SJCRH30 (cell line): ENCODE measurements at regions not wholly inside any gene's neighbourhood (a gene's known extent, or its start where the extent isn't known, plus 50 kb on each side); places are given as distances from the start of the nearest gene placed in this dataset.

Experiments
- DNase-seq, 2 experiments: peaks; one replicate each; pipeline ENCODE4 v3.0.0-alpha.2; 2015 to 2020
- H3K27ac ChIP-seq: fragments of 250-450 bp; sonication (Bioruptor Pico); 2 replicates; pipeline ENCODE4 v1.5.1; 2020; ENCODE audit warnings: mild to moderate bottlenecking, moderate library complexity
- H3K27me3 ChIP-seq: fragments of 250-450 bp; sonication (Bioruptor Pico); 2 replicates; pipeline ENCODE4 v1.5.1; 2020; ENCODE audit warnings: mild to moderate bottlenecking, moderate library complexity
- H3K36me3 ChIP-seq: fragments of 250-450 bp; sonication (Bioruptor Pico); 2 replicates; pipeline ENCODE4 v1.5.1; 2020; ENCODE audit warnings: mild to moderate bottlenecking, moderate library complexity
- H3K4me1 ChIP-seq: fragments of 250-450 bp; sonication (Bioruptor Pico); 2 replicates; pipeline ENCODE4 v1.5.1; 2020; ENCODE audit warnings: mild to moderate bottlenecking, moderate library complexity
- H3K4me3 ChIP-seq: fragments of 250-450 bp; sonication (Bioruptor Pico); 2 replicates; pipeline ENCODE4 v1.5.1; 2020; ENCODE audit warnings: mild to moderate bottlenecking, moderate library complexity
- H3K9me3 ChIP-seq: fragments of 250-450 bp; sonication (Bioruptor Pico); replicated peaks from 2 replicates; pipeline ENCODE4 v1.5.1; 2020; ENCODE audit warnings: mild to moderate bottlenecking, moderate library complexity

- no peak overlapping the region for H3K27ac ChIP-seq
- no peaks in the 10 kb centered on the region for H3K36me3 ChIP-seq
- H3K27me3 ChIP-seq, result peaks cover 2% of the 10 kb centered on the region; the same call in 1 of the 2 replicates
- H3K9me3 ChIP-seq, result 0 out of 2 replicates have a peak, but pooled peaks cover 5% of the 10 kb centered on the region
- H3K4me3 ChIP-seq, result no peak overlapping the region
- no peaks in the 10 kb centered on the region for H3K4me1 ChIP-seq
- DNase-seq, result no peak
Observed at GRCh38 chr9:93864032-93864431, 91.1 kb downstream of the BARX1 start.

DNA sequence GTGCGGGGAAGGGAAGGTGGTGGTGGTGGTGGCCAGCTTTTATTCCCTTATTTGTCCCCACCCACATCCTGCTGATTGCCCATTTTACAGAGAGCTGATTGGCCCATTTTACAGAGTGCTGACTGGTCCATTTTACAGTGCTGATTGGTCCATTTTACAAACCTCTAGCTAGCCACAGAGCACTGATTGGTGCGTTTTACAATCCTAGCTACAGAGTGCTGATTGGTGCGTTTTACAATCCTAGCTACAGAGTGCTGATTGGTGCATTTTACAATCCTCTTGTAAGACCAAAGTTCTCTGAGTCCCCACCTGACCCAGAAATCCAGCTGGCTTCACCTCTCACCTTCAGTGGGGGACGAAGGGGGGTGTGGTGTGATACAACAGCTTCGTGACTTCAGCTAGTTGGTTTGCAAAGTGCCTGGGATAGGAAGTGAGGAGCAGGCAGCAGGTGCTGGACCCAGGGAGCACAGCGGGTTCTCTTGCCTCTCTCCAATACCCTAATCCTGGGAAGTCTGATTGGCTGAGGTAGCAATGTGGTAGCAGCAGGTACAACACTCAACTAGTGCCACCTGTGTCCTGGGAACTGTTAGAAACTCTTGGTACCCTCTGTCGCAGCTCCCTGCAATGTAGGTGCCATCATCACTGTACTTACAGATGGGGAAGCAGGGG, 92.1 kb downstream of the BARX1 start:
- H3K27me3 ChIP-seq, result peaks cover 2% of the 10 kb centered on the region; the same call in 1 of the 2 replicates
- DNase-seq, result no peak
- H3K9me3 ChIP-seq, result 0 out of 2 replicates have a peak, but pooled peaks cover 3% of the 10 kb centered on the region
- no peak overlapping the region for H3K4me3 ChIP-seq
- H3K27ac ChIP-seq, result no peak overlapping the region
- no peaks in the 10 kb centered on the region for H3K4me1 ChIP-seq
- H3K36me3 ChIP-seq, result no peaks in the 10 kb centered on the region

DNA sequence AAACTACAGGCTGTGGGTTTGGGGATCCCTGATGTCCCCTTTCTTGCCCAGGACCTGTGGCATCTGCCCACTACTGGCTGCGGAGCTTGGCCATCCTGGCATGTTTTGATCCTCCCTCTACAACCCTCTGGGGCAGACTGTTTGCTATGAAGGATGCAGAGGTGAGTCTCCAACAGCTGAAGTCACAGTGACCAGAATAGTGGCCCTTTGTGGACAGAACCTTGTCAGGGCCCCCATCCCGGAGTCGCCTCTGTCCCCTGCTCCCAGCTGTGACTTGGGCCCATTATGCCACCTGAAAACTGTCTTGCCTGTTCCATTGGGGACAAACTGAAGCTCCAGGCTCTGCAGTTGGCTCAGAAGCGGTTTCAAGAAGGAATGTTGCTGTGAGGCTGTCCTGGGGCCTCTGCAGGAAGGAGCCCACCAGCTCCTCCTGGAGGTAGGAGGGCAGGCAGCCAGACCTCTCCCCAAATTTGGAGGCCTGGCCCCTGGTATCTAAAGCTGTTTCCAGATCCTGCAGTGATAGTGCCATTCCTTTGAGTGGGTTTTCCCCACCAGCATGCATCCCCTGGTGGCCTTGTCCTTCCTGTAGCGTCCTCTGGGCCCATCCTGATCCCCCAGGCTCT, 93.3 kb downstream of the BARX1 start:
- H3K36me3 ChIP-seq, result no peaks in the 10 kb centered on the region
- no peak for DNase-seq
- H3K4me1 ChIP-seq, result no peaks in the 10 kb centered on the region
- peaks cover 2% of the 10 kb centered on the region; the same call in 1 of the 2 replicates for H3K27me3 ChIP-seq
- H3K4me3 ChIP-seq, result no peak overlapping the region
- H3K27ac ChIP-seq, result no peak overlapping the region
- no peaks in the 10 kb centered on the region for H3K9me3 ChIP-seq

GRCh38 chr9:93860694-93861658, 94.2 kb downstream of the BARX1 start:
- Histone ChIP-seq H3K4me3 (no peak overlapping the region), H3K27me3 (peaks cover under 1% of the 10 kb centered on the region; the same call in 1 of the 2 replicates), H3K4me1 (no peaks in the 10 kb centered on the region), H3K9me3 (no peaks in the 10 kb centered on the region), H3K27ac (no peak overlapping the region), H3K36me3 (no peaks in the 10 kb centered on the region)
- no peak for DNase-seq

GRCh38 chr9:93859431-93860215, 95.5 kb downstream of the BARX1 start:
- H3K36me3 ChIP-seq, result no peaks in the 10 kb centered on the region
- no peak overlapping the region for H3K4me3 ChIP-seq
- no peaks in the 10 kb centered on the region for H3K4me1 ChIP-seq
- H3K27me3 ChIP-seq, result no peaks in the 10 kb centered on the region; the same call in 1 of the 2 replicates
- no peak for DNase-seq
- no peaks in the 10 kb centered on the region for H3K9me3 ChIP-seq
- H3K27ac ChIP-seq, result no peak overlapping the region

DNA sequence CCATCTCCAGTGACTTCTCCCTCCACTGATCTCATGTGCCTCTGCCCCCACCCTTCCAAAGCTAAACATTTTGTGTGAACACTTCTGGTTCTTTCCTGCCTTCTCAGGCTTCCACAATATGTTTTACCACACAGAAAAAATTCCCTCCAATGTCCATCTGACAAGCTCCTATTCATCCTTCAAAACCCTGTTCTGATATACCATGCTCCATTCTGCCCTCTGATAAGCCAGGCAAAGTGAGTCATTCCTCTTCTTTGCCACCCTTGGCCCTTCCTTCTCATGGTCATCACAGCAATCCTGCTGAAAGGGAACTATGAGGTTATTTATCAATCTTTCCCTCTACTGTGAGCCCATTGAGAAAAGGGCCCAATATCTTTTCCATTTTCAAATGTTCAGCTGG, 97.6 kb downstream of the BARX1 start:
- no peak for DNase-seq
- Histone ChIP-seq H3K4me3 (no peak overlapping the region), H3K4me1 (no peaks in the 10 kb centered on the region), H3K36me3 (no peaks in the 10 kb centered on the region), H3K27me3 (no peaks in the 10 kb centered on the region; the same call in 1 of the 2 replicates), H3K9me3 (no peaks in the 10 kb centered on the region), H3K27ac (no peak overlapping the region)

- H3K27ac ChIP-seq, result no peak overlapping the region
- no peak for DNase-seq
- no peaks in the 10 kb centered on the region for H3K27me3 ChIP-seq
- no peak overlapping the region for H3K4me3 ChIP-seq
- H3K4me1 ChIP-seq, result no peaks in the 10 kb centered on the region
- no peaks in the 10 kb centered on the region for H3K36me3 ChIP-seq
- H3K9me3 ChIP-seq, result no peaks in the 10 kb centered on the region
Observed at GRCh38 chr9:93852728-93853127, 102.4 kb downstream of the BARX1 start.

- Histone ChIP-seq H3K4me1 (no peaks in the 10 kb centered on the region), H3K27ac (no peak overlapping the region), H3K9me3 (no peaks in the 10 kb centered on the region), H3K4me3 (no peak overlapping the region), H3K36me3 (no peaks in the 10 kb centered on the region), H3K27me3 (no peaks in the 10 kb centered on the region)
- DNase-seq, result no peak
Observed at GRCh38 chr9:93846349-93846748, 108.8 kb downstream of the BARX1 start.

DNA sequence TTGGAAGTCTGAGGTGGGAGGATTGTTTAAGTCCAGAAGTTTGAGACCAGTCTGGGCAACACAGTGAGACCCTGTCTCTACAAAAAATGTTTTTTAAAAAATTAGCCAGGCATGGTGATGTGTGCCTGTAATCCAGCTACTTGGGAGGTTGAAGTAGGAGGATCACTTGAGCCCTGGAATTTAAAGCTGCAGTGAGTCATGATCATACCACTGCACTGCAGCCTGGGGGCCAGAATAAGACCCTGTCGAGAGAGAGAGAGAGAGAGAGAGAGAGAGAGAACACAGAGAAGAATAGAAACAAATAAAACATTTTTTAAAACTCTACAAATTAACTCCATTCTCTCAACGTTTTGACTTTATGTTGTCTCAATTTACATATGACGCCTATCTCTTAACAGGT, 111.8 kb downstream of the BARX1 start:
- no peak for DNase-seq
- H3K27ac ChIP-seq, result no peak overlapping the region
- no peak overlapping the region for H3K4me3 ChIP-seq
- H3K4me1 ChIP-seq, result no peaks in the 10 kb centered on the region
- H3K27me3 ChIP-seq, result no peaks in the 10 kb centered on the region
- H3K9me3 ChIP-seq, result no peaks in the 10 kb centered on the region
- no peaks in the 10 kb centered on the region; the same call in 1 of the 2 replicates for H3K36me3 ChIP-seq

DNA sequence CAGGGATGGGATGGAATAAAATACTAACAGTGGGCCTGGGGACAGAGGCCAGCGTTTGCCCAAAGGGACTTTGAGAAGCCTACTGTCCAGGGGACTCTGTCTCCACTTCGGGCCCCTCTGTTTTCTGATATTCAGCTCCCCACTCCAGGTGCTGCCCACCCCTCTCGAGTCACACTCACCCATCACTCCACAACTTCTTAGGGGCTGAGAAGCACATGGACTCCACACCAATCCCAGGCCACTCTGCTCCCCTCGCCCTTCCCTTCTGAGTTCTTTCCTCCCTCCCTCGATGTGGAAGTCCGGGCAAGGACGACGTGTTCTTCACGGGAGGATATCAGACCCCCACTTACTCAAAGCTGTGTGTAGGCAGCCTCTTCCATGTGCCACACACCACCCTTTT, 124.5 kb downstream of the BARX1 start:
- Histone ChIP-seq H3K27me3 (peaks cover 3% of the 10 kb centered on the region; the same call in 1 of the 2 replicates), H3K36me3 (no peaks in the 10 kb centered on the region), H3K4me1 (no peaks in the 10 kb centered on the region), H3K4me3 (no peak overlapping the region), H3K9me3 (0 out of 2 replicates have a peak, but pooled peaks cover 5% of the 10 kb centered on the region), H3K27ac (no peak overlapping the region)
- DNase-seq, result no peak

DNA sequence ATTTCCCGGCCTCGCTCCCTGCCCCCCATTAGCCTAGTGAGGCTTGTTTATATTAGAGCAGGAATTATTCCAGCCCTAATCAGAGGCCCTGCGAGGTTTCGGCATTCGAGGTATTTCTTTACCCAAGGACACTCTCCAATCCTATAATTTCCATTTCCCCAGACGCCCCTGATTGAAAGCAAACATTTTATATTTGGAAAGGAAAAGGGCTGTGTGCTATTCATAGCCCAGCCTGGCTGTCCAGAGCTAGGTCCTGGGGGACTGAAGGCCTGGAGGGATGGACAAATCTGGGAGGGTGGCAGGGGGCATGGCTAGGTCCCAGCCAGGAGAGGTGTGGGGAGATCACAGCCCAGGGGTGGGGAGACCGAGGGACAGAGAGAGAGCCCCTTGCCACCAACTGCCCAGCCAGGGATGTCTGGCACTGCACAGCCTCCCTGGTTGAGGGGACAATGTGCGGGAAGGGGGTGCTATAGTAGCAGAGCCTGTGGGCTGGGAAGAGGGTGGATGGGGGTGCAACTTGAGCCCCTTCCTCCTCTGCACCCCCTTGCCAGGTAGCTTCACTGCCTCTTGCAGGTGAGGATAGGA, 125.1 kb downstream of the BARX1 start:
- Histone ChIP-seq H3K4me3 (no peak overlapping the region), H3K36me3 (no peaks in the 10 kb centered on the region), H3K9me3 (0 out of 2 replicates have a peak, but pooled peaks cover 5% of the 10 kb centered on the region), H3K4me1 (no peaks in the 10 kb centered on the region), H3K27me3 (peaks cover 3% of the 10 kb centered on the region; the same call in 1 of the 2 replicates), H3K27ac (no peak overlapping the region)
- DNase-seq, result no peak

- Histone ChIP-seq H3K9me3 (0 out of 2 replicates have a peak, but pooled peaks cover 5% of the 10 kb centered on the region), H3K27ac (no peak overlapping the region), H3K4me1 (no peaks in the 10 kb centered on the region), H3K4me3 (no peak overlapping the region), H3K27me3 (peaks cover 3% of the 10 kb centered on the region; the same call in 1 of the 2 replicates), H3K36me3 (no peaks in the 10 kb centered on the region)
- DNase-seq, result peak in 1 of 2 experiments; percentile 15
Observed at GRCh38 chr9:93829271-93830011, 125.7 kb downstream of the BARX1 start.
